GM12878 (cell line): ENCODE measurements at regions not wholly inside any gene's neighbourhood (a gene's known extent, or its start where the extent isn't known, plus 50 kb on each side); places are given as distances from the start of the nearest gene placed in this dataset.

Experiments used
- ATAC-seq: fragments of 200-7000 bp; cut with Tn5 transposase; 3 replicates; pipeline ENCODE4 v1.9.1; 2020; ENCODE audit warnings: mild to moderate bottlenecking, moderate library complexity
- BruUV-seq: library from RNA; stranded (reverse); fragments of 400-500 nt; replicated peaks from 2 replicates; lab custom pipeline; 2021; lab: Mats Ljungman, UMichigan
- CTCF ChIA-PET: fragments of 300-600 bp; sonication (Branson Sonifier 250); formaldehyde crosslinking; extraction: SDS; loops from one replicate; lab custom pipeline; 2021; ENCODE audit warnings: inconsistent platforms; lab: Yijun Ruan, JAX
- POLR2A ChIA-PET: fragments of 350-600 bp; formaldehyde crosslinking; extraction: SDS; loops from one replicate; lab custom pipeline; 2021; ENCODE audit warnings: inconsistent platforms; lab: Charles Lee
- RAD21 ChIA-PET: fragments of 300-600 bp; sonication (Branson Sonifier 250); formaldehyde crosslinking; loops from one replicate; lab custom pipeline; 2023; ENCODE audit warnings: antibody characterized with exemption; ENCODE audit not compliant: unreplicated experiment; lab: Charles Lee
- SMC1A ChIA-PET: fragments of 300-600 bp; sonication (Branson Sonifier 250); formaldehyde crosslinking; loops from one replicate; lab custom pipeline; 2023; ENCODE audit not compliant: unreplicated experiment, uncharacterized antibody; lab: Charles Lee
- DNase-seq: peaks from one replicate; pipeline ENCODE4 v3.0.0-alpha.2; 2011; ENCODE audit warnings: low read depth, low spot score
- FAIRE-seq: peaks from 3 replicates; lab custom pipeline; 2011; peaks lifted over from hg19 to GRCh38; lab: Jason Lieb, UNC
- H2AFZ ChIP-seq: 2 replicates; pipeline ENCODE4 v1.6.0; 2011; ENCODE audit warnings: low read depth, low read length, control low read depth; ENCODE audit not compliant: control insufficient read depth
- H3K27ac ChIP-seq: 2 replicates; pipeline ENCODE4 v1.5.1; 2011; ENCODE audit warnings: control low read depth; ENCODE audit not compliant: control insufficient read depth, insufficient read depth
- H3K27me3 ChIP-seq, 2 experiments: replicated peaks in 1 of 2; 2 replicates each; pipeline versions ENCODE4 v1.6.0 to v1.6.1; 2011; ENCODE audit warnings: low read length in 1 of 2; ENCODE audit not compliant: control insufficient read depth in 2 of 2, insufficient read depth in 2 of 2
- H3K36me3 ChIP-seq, 2 experiments: 2 replicates each; pipeline ENCODE4 v1.5.1; 2011; ENCODE audit warnings: low read length in 1 of 2; ENCODE audit not compliant: control insufficient read depth in 2 of 2, insufficient read depth in 2 of 2
- H3K4me1 ChIP-seq: 2 replicates; pipeline ENCODE4 v1.6.1; 2011; ENCODE audit warnings: mild to moderate bottlenecking, low read length, moderate library complexity, mixed read lengths; ENCODE audit not compliant: control insufficient read depth, insufficient read depth
- H3K4me2 ChIP-seq: 2 replicates; pipeline ENCODE4 v1.6.0; 2011; ENCODE audit warnings: control low read depth; ENCODE audit not compliant: control insufficient read depth, insufficient read depth
- H3K4me3 ChIP-seq: fragments of 200-600 bp; sonication (generic); 2 replicates; pipeline ENCODE4 v1.5.1; 2016
- H3K79me2 ChIP-seq: 2 replicates; pipeline ENCODE4 v1.6.0; 2011; ENCODE audit warnings: low read length; ENCODE audit not compliant: control insufficient read depth, insufficient read depth
- H3K9ac ChIP-seq: 2 replicates; pipeline ENCODE4 v1.8.0; 2011; ENCODE audit warnings: low read length, control low read depth, mixed read lengths; ENCODE audit not compliant: control insufficient read depth, insufficient read depth
- H3K9me3 ChIP-seq: replicated peaks from 3 replicates; pipeline ENCODE4 v1.5.1; 2011; ENCODE audit warnings: mild to moderate bottlenecking, low read length; ENCODE audit not compliant: control insufficient read depth, insufficient read depth
- H4K20me1 ChIP-seq: 2 replicates; pipeline ENCODE4 v1.6.0; 2011; ENCODE audit not compliant: control insufficient read depth, insufficient read depth
- CREB1 ChIP-seq: IDR thresholded peaks from 2 replicates; pipeline ENCODE4 v1.6.1; 2012; ENCODE audit warnings: low read depth, mild to moderate bottlenecking, inconsistent platforms
- DPF2 ChIP-seq: fragments of 450-650 bp; IDR thresholded peaks from 2 replicates; pipeline ENCODE4 v1.6.1; 2017; ENCODE audit warnings: mild to moderate bottlenecking
- EP300 ChIP-seq, 2 experiments: fragments of 150-350 bp in 1 of 2; IDR thresholded peaks; 2 replicates each; pipeline ENCODE4 v1.6.1; 2011 to 2012; ENCODE audit warnings: low read depth in 2 of 2, low read length in 2 of 2, borderline replicate concordance in 1 of 2, improper control_type of control experiment in 1 of 2, inconsistent platforms in 1 of 2; ENCODE audit not compliant: control insufficient read depth in 1 of 2
- GABPA ChIP-seq: IDR thresholded peaks from 2 replicates; pipeline ENCODE4 v1.6.1; 2014; ENCODE audit warnings: antibody characterized with exemption, low read depth, mild to moderate bottlenecking, inconsistent platforms
- HDGF ChIP-seq: fragments of 450-650 bp; IDR thresholded peaks from 2 replicates; pipeline ENCODE4 v1.6.1; 2016; ENCODE audit warnings: antibody characterized with exemption
- IKZF1 ChIP-seq: fragments of 450-650 bp; conservative IDR thresholded peaks from 2 replicates; pipeline ENCODE4 v1.6.1; 2017; ENCODE audit warnings: antibody characterized with exemption, mild to moderate bottlenecking
- NR2C2 ChIP-seq: IDR thresholded peaks from 2 replicates; pipeline ENCODE4 v1.6.1; 2011; ENCODE audit warnings: borderline replicate concordance, low read depth; ENCODE audit not compliant: control insufficient read depth, insufficient read length
- POLR2AphosphoS5 ChIP-seq: IDR thresholded peaks from 2 replicates; pipeline ENCODE4 v1.6.1; 2011; ENCODE audit warnings: mild to moderate bottlenecking, low read length, inconsistent platforms
- POU2F2 ChIP-seq: IDR thresholded peaks from 3 replicates; pipeline ENCODE4 v1.6.1; 2011; ENCODE audit warnings: low read depth, mild to moderate bottlenecking, low read length, borderline replicate concordance
- SREBF1 ChIP-seq: IDR thresholded peaks from 2 replicates; pipeline ENCODE4 v1.6.1; 2012; ENCODE audit warnings: mild to moderate bottlenecking, low read length
- SUZ12 ChIP-seq: fragments of 200-600 bp; sonication (generic); IDR thresholded peaks from one replicate; pipeline ENCODE4 v1.6.1; 2018; ENCODE audit warnings: antibody characterized with exemption, mild to moderate bottlenecking; ENCODE audit not compliant: unreplicated experiment
- WGBS: methylation state at CpG from one replicate; pipeline ENCODE4 v1.1.6; 2016; ENCODE audit warnings: low lambda C conversion rate; ENCODE audit not compliant: insufficient replicate concordance, insufficient coverage; ENCODE audit errors: missing lambda C conversion rate; 5-methylcytosine and 5-hydroxymethylcytosine counted together
- in situ Hi-C: fragments of 300-500 bp; cut with MboI; formaldehyde crosslinking; loops from 9 replicates; pipeline ENCODE4 v1.14.3; 2018; ENCODE audit warnings: mixed read lengths
- intact Hi-C: fragments of 100-400 bp; cut with micrococcal nuclease; formaldehyde crosslinking; loops from one replicate; pipeline ENCODE4 v1.14.2; 2022; ENCODE audit not compliant: unreplicated experiment
- TF ChIP-seq, protein P1 (sequence below): IDR thresholded peaks from 2 replicates; pipeline ENCODE4 v1.6.1; 2011; ENCODE audit warnings: borderline replicate concordance, low read depth, mild to moderate bottlenecking, moderate library complexity, low read length; ENCODE audit not compliant: insufficient read depth, poor library complexity, severe bottlenecking
- TF ChIP-seq, protein P2 (sequence below): fragments of 150-350 bp; IDR thresholded peaks from 2 replicates; pipeline ENCODE4 v1.6.1; 2014; ENCODE audit warnings: mild to moderate bottlenecking, low read depth, low read length
- TF ChIP-seq, protein P3 (sequence below): fragments of 450-650 bp; IDR thresholded peaks from 2 replicates; pipeline ENCODE4 v1.6.1; 2017; ENCODE audit warnings: mild to moderate bottlenecking, moderate library complexity
- TF ChIP-seq, protein P4 (sequence below): fragments of 450-650 bp; IDR thresholded peaks from 2 replicates; pipeline ENCODE4 v1.6.1; 2016; ENCODE audit warnings: mild to moderate bottlenecking
- TF ChIP-seq, protein P5 (sequence below): IDR thresholded peaks from 2 replicates; pipeline ENCODE4 v1.6.1; 2012; ENCODE audit warnings: low read depth, low read length, improper control_type of control experiment

DNA sequence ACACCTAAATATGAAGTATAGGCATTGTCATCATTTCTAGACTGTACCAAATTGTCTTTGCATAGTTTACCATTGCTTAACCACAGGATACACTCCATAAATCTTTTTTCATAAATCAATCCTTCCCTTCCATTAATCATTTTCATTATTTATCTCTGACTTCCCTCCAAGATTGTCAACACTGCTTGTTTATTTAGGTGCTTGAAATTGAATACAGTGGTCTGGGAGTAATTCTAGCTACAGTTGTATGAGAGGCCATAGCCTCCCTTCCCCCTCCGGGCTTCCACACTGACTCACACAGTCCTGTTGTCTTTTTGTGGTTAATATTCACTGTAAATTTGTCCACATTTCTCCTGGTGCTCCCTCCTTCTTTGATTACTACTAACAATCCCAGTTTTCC is 114.2 kb upstream of the ARID2 start (continued):
- no peak for TF ChIP-seq HDGF

DNA sequence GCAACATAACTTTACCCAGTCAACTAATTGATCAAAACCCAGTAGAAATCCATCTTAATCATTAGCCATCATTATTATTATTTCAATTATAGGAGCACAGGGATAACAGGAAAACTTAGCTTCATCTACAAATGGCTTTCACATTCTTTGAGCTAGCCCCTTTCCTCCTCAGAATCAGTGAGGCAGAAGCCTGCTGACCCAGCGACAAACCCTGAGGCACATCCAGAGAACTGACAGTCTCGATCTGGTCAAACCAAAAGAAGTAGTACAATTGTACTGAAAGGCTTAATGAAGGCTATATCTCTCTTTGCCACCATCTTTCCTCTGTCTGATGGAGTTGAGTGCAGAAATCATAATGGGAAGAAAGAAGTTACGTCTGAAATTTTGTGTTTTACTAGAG is 109.8 kb upstream of the ARID2 start:
- Histone ChIP-seq H3K9ac (no peak overlapping the region), H2AFZ (no peak overlapping the region), H3K27me3 (no peaks in the 10 kb centered on the region; a peak in 2 of 4 replicates), H3K9me3 (no peaks in the 10 kb centered on the region; the same call in 2 of the 3 replicates), H3K4me3 (no peak overlapping the region), H3K36me3 (no peaks in the 10 kb centered on the region), H3K79me2 (no peaks in the 10 kb centered on the region), H3K27ac (no peak overlapping the region), H3K4me2 (no peak overlapping the region), H4K20me1 (no peaks in the 10 kb centered on the region), H3K4me1 (no peaks in the 10 kb centered on the region)
- BruUV-seq, result no TSS peak
- in situ Hi-C loops (no loop called here), intact Hi-C loops (no loop called here)
- DNase-seq (no peak), FAIRE-seq (no peak), ATAC-seq (no peak)
- RAD21 ChIA-PET, result no interaction called here
- 94% methylated on average over 3 of the region's 3 CpGs for WGBS
- POLR2A ChIA-PET, result no interaction called here
- CTCF ChIA-PET, result no interaction called here
- SMC1A ChIA-PET, result no interaction called here
- TF ChIP-seq GABPA (no peak), EP300 (IDR thresholded peaks at IDR 0.05; ENCODE audit: borderline replicate concordance in 1 of 2, control insufficient read depth in 1 of 2, low read depth in 2 of 2, low read length in 2 of 2) (no peak), DPF2 (no peak), SREBF1 (no peak), SUZ12 (no peak), POU2F2 (no peak), NR2C2 (no peak), IKZF1 (no peak), POLR2AphosphoS5 (no peak), CREB1 (no peak)
- TF ChIP-seq, protein P1, sequence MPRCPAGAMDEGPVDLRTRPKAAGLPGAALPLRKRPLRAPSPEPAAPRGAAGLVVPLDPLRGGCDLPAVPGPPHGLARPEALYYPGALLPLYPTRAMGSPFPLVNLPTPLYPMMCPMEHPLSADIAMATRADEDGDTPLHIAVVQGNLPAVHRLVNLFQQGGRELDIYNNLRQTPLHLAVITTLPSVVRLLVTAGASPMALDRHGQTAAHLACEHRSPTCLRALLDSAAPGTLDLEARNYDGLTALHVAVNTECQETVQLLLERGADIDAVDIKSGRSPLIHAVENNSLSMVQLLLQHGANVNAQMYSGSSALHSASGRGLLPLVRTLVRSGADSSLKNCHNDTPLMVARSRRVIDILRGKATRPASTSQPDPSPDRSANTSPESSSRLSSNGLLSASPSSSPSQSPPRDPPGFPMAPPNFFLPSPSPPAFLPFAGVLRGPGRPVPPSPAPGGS, result no peak
- TF ChIP-seq, protein P2, sequence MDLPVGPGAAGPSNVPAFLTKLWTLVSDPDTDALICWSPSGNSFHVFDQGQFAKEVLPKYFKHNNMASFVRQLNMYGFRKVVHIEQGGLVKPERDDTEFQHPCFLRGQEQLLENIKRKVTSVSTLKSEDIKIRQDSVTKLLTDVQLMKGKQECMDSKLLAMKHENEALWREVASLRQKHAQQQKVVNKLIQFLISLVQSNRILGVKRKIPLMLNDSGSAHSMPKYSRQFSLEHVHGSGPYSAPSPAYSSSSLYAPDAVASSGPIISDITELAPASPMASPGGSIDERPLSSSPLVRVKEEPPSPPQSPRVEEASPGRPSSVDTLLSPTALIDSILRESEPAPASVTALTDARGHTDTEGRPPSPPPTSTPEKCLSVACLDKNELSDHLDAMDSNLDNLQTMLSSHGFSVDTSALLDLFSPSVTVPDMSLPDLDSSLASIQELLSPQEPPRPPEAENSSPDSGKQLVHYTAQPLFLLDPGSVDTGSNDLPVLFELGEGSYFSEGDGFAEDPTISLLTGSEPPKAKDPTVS, result no peak
- TF ChIP-seq, protein P3, sequence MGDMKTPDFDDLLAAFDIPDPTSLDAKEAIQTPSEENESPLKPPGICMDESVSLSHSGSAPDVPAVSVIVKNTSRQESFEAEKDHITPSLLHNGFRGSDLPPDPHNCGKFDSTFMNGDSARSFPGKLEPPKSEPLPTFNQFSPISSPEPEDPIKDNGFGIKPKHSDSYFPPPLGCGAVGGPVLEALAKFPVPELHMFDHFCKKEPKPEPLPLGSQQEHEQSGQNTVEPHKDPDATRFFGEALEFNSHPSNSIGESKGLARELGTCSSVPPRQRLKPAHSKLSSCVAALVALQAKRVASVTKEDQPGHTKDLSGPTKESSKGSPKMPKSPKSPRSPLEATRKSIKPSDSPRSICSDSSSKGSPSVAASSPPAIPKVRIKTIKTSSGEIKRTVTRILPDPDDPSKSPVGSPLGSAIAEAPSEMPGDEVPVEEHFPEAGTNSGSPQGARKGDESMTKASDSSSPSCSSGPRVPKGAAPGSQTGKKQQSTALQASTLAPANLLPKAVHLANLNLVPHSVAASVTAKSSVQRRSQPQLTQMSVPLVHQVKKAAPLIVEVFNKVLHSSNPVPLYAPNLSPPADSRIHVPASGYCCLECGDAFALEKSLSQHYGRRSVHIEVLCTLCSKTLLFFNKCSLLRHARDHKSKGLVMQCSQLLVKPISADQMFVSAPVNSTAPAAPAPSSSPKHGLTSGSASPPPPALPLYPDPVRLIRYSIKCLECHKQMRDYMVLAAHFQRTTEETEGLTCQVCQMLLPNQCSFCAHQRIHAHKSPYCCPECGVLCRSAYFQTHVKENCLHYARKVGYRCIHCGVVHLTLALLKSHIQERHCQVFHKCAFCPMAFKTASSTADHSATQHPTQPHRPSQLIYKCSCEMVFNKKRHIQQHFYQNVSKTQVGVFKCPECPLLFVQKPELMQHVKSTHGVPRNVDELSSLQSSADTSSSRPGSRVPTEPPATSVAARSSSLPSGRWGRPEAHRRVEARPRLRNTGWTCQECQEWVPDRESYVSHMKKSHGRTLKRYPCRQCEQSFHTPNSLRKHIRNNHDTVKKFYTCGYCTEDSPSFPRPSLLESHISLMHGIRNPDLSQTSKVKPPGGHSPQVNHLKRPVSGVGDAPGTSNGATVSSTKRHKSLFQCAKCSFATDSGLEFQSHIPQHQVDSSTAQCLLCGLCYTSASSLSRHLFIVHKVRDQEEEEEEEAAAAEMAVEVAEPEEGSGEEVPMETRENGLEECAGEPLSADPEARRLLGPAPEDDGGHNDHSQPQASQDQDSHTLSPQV, result no peak
- TF ChIP-seq, protein P4, sequence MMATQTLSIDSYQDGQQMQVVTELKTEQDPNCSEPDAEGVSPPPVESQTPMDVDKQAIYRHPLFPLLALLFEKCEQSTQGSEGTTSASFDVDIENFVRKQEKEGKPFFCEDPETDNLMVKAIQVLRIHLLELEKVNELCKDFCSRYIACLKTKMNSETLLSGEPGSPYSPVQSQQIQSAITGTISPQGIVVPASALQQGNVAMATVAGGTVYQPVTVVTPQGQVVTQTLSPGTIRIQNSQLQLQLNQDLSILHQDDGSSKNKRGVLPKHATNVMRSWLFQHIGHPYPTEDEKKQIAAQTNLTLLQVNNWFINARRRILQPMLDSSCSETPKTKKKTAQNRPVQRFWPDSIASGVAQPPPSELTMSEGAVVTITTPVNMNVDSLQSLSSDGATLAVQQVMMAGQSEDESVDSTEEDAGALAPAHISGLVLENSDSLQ, result no peak
- TF ChIP-seq, protein P5, sequence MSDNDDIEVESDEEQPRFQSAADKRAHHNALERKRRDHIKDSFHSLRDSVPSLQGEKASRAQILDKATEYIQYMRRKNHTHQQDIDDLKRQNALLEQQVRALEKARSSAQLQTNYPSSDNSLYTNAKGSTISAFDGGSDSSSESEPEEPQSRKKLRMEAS, result no peak
